ENCODE measurements at regions not wholly inside any gene's neighbourhood (a gene's known extent, or its start where the extent isn't known, plus 50 kb on each side); places are given as distances from the start of the nearest gene placed in this dataset.

- no peak overlapping the region for H3K27ac ChIP-seq (ENCODE audit: insufficient read depth, low read depth, low read length, poor library complexity, severe bottlenecking)
- H3K4me1 ChIP-seq (ENCODE audit: control insufficient read depth, insufficient read depth, low read length): peaks cover 23% of the 10 kb centered on the region
- 96 to 100% methylated on average over 3 to 5 of the region's 5 CpGs for WGBS, 2 experiments
- no peaks in the 10 kb centered on the region for H3K27me3 ChIP-seq (ENCODE audit: control insufficient read depth, insufficient read depth, low read length, poor library complexity, severe bottlenecking)
- H3K36me3 ChIP-seq (ENCODE audit: control insufficient read depth, insufficient read depth, low read length): no peaks in the 10 kb centered on the region
- H3K4me3 ChIP-seq (ENCODE audit: insufficient read depth, low read depth, low read length): no peak overlapping the region
- H3K9me3 ChIP-seq (ENCODE audit: control insufficient read depth, low read length): no peaks in the 10 kb centered on the region
Measured at GRCh38 chr1:87165177-87165576, 163.5 kb upstream of the LMO4 start.

GRCh38 chr1:87167157-87167789 is 161.4 kb upstream of the LMO4 start:
- Histone ChIP-seq H3K27ac (ENCODE audit: insufficient read depth, low read depth, low read length, poor library complexity, severe bottlenecking) (no peak overlapping the region), H3K9me3 (ENCODE audit: control insufficient read depth, low read length) (no peaks in the 10 kb centered on the region), H3K36me3 (ENCODE audit: control insufficient read depth, insufficient read depth, low read length) (no peaks in the 10 kb centered on the region), H3K4me1 (ENCODE audit: control insufficient read depth, insufficient read depth, low read length) (peaks cover 23% of the 10 kb centered on the region), H3K4me3 (ENCODE audit: insufficient read depth, low read depth, low read length) (no peak overlapping the region), H3K27me3 (ENCODE audit: control insufficient read depth, insufficient read depth, low read length, poor library complexity, severe bottlenecking) (no peaks in the 10 kb centered on the region)
- 91 to 94% methylated on average over 7 of the region's 7 CpGs for WGBS, 2 experiments

- Histone ChIP-seq H3K4me3 (ENCODE audit: insufficient read depth, low read depth, low read length) (no peak overlapping the region), H3K9me3 (ENCODE audit: control insufficient read depth, low read length) (no peaks in the 10 kb centered on the region), H3K27me3 (ENCODE audit: control insufficient read depth, insufficient read depth, low read length, poor library complexity, severe bottlenecking) (no peaks in the 10 kb centered on the region), H3K4me1 (ENCODE audit: control insufficient read depth, insufficient read depth, low read length) (peaks cover 23% of the 10 kb centered on the region), H3K36me3 (ENCODE audit: control insufficient read depth, insufficient read depth, low read length) (no peaks in the 10 kb centered on the region), H3K27ac (ENCODE audit: insufficient read depth, low read depth, low read length, poor library complexity, severe bottlenecking) (no peak overlapping the region)
- WGBS, 2 experiments: 76 to 77% methylated on average over 7 of the region's 7 CpGs
Measured at GRCh38 chr1:87167848-87168525, 160.7 kb upstream of the LMO4 start.

- peaks cover 23% of the 10 kb centered on the region for H3K4me1 ChIP-seq (ENCODE audit: control insufficient read depth, insufficient read depth, low read length)
- no peak overlapping the region for H3K4me3 ChIP-seq (ENCODE audit: insufficient read depth, low read depth, low read length)
- H3K36me3 ChIP-seq (ENCODE audit: control insufficient read depth, insufficient read depth, low read length): no peaks in the 10 kb centered on the region
- H3K27me3 ChIP-seq (ENCODE audit: control insufficient read depth, insufficient read depth, low read length, poor library complexity, severe bottlenecking): no peaks in the 10 kb centered on the region
- H3K27ac ChIP-seq (ENCODE audit: insufficient read depth, low read depth, low read length, poor library complexity, severe bottlenecking): no peak overlapping the region
- 73 to 86% methylated on average over 3 of the region's 3 CpGs for WGBS, 2 experiments
- no peaks in the 10 kb centered on the region for H3K9me3 ChIP-seq (ENCODE audit: control insufficient read depth, low read length)
Measured at GRCh38 chr1:87169263-87169910, 159.3 kb upstream of the LMO4 start.

- Histone ChIP-seq H3K4me3 (ENCODE audit: insufficient read depth, low read depth, low read length) (no peak overlapping the region), H3K36me3 (ENCODE audit: control insufficient read depth, insufficient read depth, low read length) (no peaks in the 10 kb centered on the region), H3K4me1 (ENCODE audit: control insufficient read depth, insufficient read depth, low read length) (peaks cover 23% of the 10 kb centered on the region), H3K27me3 (ENCODE audit: control insufficient read depth, insufficient read depth, low read length, poor library complexity, severe bottlenecking) (no peaks in the 10 kb centered on the region), H3K9me3 (ENCODE audit: control insufficient read depth, low read length) (no peaks in the 10 kb centered on the region), H3K27ac (ENCODE audit: insufficient read depth, low read depth, low read length, poor library complexity, severe bottlenecking) (no peak overlapping the region)
- WGBS, 2 experiments: 88 to 93% methylated on average over 7 of the region's 7 CpGs
Measured at GRCh38 chr1:87170157-87170556, 158.5 kb upstream of the LMO4 start.

GRCh38 chr1:87170931-87171598 is 157.6 kb upstream of the LMO4 start:
- Histone ChIP-seq H3K4me1 (ENCODE audit: control insufficient read depth, insufficient read depth, low read length) (peaks cover 23% of the 10 kb centered on the region), H3K27me3 (ENCODE audit: control insufficient read depth, insufficient read depth, low read length, poor library complexity, severe bottlenecking) (no peaks in the 10 kb centered on the region), H3K27ac (ENCODE audit: insufficient read depth, low read depth, low read length, poor library complexity, severe bottlenecking) (peak overlapping the region; percentile 20), H3K4me3 (ENCODE audit: insufficient read depth, low read depth, low read length) (no peak overlapping the region), H3K9me3 (ENCODE audit: control insufficient read depth, low read length) (no peaks in the 10 kb centered on the region), H3K36me3 (ENCODE audit: control insufficient read depth, insufficient read depth, low read length) (no peaks in the 10 kb centered on the region)
- 87 to 90% methylated on average over 4 of the region's 4 CpGs for WGBS, 2 experiments

- Histone ChIP-seq H3K27ac (ENCODE audit: insufficient read depth, low read depth, low read length, poor library complexity, severe bottlenecking) (no peak overlapping the region), H3K36me3 (ENCODE audit: control insufficient read depth, insufficient read depth, low read length) (no peaks in the 10 kb centered on the region), H3K4me3 (ENCODE audit: insufficient read depth, low read depth, low read length) (no peak overlapping the region), H3K4me1 (ENCODE audit: control insufficient read depth, insufficient read depth, low read length) (peaks cover 14% of the 10 kb centered on the region), H3K27me3 (ENCODE audit: control insufficient read depth, insufficient read depth, low read length, poor library complexity, severe bottlenecking) (no peaks in the 10 kb centered on the region), H3K9me3 (ENCODE audit: control insufficient read depth, low read length) (no peaks in the 10 kb centered on the region)
- 94 to 100% methylated on average over 3 of the region's 3 CpGs for WGBS, 2 experiments
Measured at GRCh38 chr1:87173231-87173630, 155.4 kb upstream of the LMO4 start.

GRCh38 chr1:87174724-87175245 is 153.9 kb upstream of the LMO4 start:
- H3K36me3 ChIP-seq (ENCODE audit: control insufficient read depth, insufficient read depth, low read length): no peaks in the 10 kb centered on the region
- no peak overlapping the region for H3K4me3 ChIP-seq (ENCODE audit: insufficient read depth, low read depth, low read length)
- no peak overlapping the region for H3K27ac ChIP-seq (ENCODE audit: insufficient read depth, low read depth, low read length, poor library complexity, severe bottlenecking)
- H3K9me3 ChIP-seq (ENCODE audit: control insufficient read depth, low read length): no peaks in the 10 kb centered on the region
- H3K4me1 ChIP-seq (ENCODE audit: control insufficient read depth, insufficient read depth, low read length): no peaks in the 10 kb centered on the region
- H3K27me3 ChIP-seq (ENCODE audit: control insufficient read depth, insufficient read depth, low read length, poor library complexity, severe bottlenecking): no peaks in the 10 kb centered on the region
- WGBS, 2 experiments: 89 to 94% methylated on average over 2 of the region's 2 CpGs

GRCh38 chr1:87176087-87176486 is 152.6 kb upstream of the LMO4 start:
- no peaks in the 10 kb centered on the region for H3K4me1 ChIP-seq (ENCODE audit: control insufficient read depth, insufficient read depth, low read length)
- no peak overlapping the region for H3K4me3 ChIP-seq (ENCODE audit: insufficient read depth, low read depth, low read length)
- no peaks in the 10 kb centered on the region for H3K9me3 ChIP-seq (ENCODE audit: control insufficient read depth, low read length)
- H3K27me3 ChIP-seq (ENCODE audit: control insufficient read depth, insufficient read depth, low read length, poor library complexity, severe bottlenecking): no peaks in the 10 kb centered on the region
- WGBS, 2 experiments: 76% methylated on average over 5 of the region's 5 CpGs
- no peak overlapping the region for H3K27ac ChIP-seq (ENCODE audit: insufficient read depth, low read depth, low read length, poor library complexity, severe bottlenecking)
- no peaks in the 10 kb centered on the region for H3K36me3 ChIP-seq (ENCODE audit: control insufficient read depth, insufficient read depth, low read length)

- H3K4me3 ChIP-seq (ENCODE audit: insufficient read depth, low read depth, low read length): no peak overlapping the region
- no peaks in the 10 kb centered on the region for H3K36me3 ChIP-seq (ENCODE audit: control insufficient read depth, insufficient read depth, low read length)
- no peaks in the 10 kb centered on the region for H3K4me1 ChIP-seq (ENCODE audit: control insufficient read depth, insufficient read depth, low read length)
- WGBS, 2 experiments: 93 to 95% methylated on average over 5 of the region's 5 CpGs
- H3K9me3 ChIP-seq (ENCODE audit: control insufficient read depth, low read length): no peaks in the 10 kb centered on the region
- no peaks in the 10 kb centered on the region for H3K27me3 ChIP-seq (ENCODE audit: control insufficient read depth, insufficient read depth, low read length, poor library complexity, severe bottlenecking)
- no peak overlapping the region for H3K27ac ChIP-seq (ENCODE audit: insufficient read depth, low read depth, low read length, poor library complexity, severe bottlenecking)
Measured at GRCh38 chr1:87176514-87176913, 152.2 kb upstream of the LMO4 start.
